HG02588 (cell line): ENCODE measurements at regions not wholly inside any gene's neighbourhood (a gene's known extent, or its start where the extent isn't known, plus 50 kb on each side); places are given as distances from the start of the nearest gene placed in this dataset.
A peak's percentile ranks its signal among the peaks of the same experiment; 100 is the strongest.
"Not testable (repeated sequence)": the region's sequence is repeated elsewhere in the genome, so short reads cannot be mapped to it uniquely, and the experiment has no call there.

ENCODE experiments used
- ATAC-seq: cut with Tn5 transposase; IDR thresholded peaks from one replicate; pipeline ENCODE4 v1.9.1; 2021; ENCODE audit warnings: mild to moderate bottlenecking, moderate library complexity; ENCODE audit not compliant: unreplicated experiment

DNA sequence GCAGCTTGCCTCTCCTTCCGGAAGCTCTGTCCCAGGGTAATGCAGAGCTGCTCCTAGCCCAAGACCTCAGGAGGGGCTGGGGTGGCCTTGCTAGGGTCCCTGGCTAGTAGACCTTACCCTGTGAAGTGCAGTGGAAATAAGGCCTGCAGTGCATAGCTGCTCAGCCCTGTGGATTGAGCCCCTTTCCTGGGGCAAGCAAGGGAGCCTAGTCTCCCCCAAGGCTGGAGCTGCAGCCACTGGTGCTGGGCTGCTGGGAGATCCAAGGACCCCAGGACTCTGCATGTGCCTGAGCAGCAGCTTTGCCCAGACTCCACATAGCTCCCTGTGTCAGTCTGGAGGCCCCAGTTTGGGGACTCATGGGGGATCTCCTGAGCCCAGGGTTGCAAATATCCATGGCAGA lies 57.9 kb downstream of the FANCF start:
- no peak for ATAC-seq

DNA sequence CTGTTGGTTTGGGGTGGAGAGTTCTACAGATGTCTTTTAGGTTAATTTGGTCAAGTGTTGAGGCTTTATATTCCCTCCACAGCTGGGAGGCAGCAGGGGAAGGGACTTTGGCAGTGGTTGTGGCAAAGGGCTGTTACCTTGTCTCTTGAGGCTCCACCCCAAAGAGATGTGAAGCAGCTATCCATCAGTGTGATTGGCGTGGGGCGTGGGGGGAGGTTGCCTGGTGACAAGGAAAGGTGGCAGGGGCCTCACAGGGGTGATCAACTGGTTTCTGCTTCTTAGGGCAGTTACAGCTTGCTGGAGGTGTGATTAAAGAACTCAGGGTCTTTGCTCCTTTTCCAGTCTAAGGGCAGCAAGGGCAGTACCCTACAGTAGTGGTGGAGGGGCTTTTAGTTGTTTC lies 59.3 kb downstream of the FANCF start:
- no peak for ATAC-seq

DNA sequence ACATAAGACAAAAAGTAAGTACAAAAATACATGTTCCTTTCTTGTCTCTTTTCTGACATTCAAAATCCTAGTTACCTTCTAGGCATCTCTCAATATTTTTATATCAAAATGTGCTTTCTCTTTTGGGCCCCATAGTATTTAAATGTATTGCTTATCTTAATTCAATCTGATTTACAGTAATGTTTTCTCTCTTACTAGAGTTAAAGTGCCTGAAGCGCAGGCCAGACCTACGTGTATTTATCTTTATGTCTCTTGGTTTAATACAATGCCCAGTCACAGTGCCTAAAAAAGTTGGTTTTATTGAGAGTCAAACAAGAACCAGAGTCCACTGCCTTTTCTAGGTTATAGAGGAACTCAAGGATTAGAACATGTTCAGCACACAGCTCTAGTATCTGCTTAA lies 64.3 kb downstream of the FANCF start:
- no peak for ATAC-seq

DNA sequence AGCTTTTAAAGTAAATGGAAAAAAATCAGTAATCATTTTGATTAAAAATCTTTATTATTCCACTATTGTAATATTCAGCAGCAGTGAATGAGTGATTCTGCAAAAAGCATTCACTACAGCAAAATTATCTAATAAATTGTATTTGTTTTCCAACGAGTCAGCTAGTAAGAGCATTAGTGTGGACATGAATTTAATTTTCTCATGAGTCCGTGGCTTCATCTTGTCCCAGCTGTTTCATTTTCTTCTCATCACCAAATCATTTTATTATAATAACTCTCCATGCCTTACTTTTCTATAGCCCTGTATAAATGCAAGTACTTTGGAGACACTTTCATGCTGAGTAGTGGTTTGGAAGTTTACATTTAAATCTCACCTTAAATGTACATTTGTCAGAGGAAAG lies 66.2 kb downstream of the FANCF start:
- no peak for ATAC-seq

DNA sequence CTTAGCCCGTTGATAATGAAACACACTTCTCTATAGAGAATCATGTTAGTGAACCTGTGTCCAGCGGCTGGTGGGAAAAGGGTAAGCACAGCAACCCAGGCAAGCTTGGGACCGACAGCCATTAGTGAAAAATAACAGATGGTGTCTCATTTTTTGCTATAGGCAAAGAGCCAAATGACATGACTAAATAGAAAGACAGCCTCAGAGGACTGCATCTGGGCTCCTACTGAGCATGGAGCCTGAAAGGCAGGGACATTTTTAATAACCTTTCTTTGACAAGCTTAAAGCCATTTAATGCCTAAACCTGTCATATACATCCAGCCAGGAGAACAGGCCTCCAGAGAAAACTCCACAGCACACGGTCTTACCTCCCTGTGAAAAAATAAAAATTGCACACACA lies 67.0 kb downstream of the FANCF start:
- no peak for ATAC-seq

DNA sequence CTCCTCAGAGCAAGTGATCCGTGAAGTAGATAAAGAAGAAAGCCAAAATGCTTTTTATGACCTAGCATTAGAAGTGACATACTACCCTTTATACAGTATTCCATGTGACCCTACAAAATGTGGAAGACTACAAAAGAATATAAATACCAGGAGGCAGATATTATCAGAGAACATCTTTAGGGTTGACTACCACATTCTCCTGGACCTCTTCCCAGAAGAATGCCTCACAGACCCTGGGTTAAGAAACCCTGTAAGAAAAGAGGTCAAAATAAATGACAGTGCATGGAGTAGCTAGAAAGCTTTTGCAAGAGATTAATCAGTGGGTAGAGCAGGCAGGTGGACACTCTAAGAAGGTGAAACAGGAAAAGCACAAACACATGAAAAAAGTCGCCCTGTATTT lies 69.2 kb downstream of the FANCF start:
- ATAC-seq = no peak

DNA sequence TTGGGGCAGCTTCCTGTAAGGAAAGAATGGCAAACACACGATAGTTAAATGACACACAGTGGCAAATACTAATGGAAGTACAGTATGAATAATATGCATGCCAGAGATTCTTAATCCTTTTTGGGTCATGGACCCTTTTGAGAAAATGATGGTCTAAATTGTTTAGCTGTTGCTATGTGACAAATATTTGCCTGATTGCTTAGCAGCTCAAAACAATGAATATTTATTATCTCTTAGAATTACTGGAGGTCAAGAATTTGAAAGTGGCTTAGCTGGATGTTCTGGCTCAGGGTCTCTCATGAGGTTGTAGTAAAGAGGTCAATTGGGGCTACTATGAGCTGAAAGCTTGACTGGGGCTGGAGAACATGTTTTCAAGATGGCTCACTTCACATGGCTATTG lies 69.7 kb downstream of the FANCF start:
- ATAC-seq = no peak

DNA sequence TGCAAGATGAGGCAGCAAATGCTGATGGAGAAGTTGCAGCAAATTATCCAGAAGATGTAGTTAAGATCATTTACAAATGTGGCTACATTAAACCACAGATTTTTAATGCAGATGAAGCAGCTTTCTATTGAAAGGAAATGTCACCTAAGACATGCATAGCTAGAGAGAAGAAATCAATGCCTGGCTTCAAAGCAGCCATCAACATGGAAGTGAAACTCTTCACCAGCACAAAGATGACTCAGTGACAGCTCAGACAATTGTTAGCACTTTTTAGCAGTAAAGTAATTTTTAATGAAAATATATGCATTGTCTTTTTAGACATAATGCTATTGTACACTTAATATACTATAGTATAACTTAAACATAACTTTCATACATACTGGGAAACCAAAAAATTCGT lies 71.4 kb downstream of the FANCF start:
- ATAC-seq = peak; percentile 79

DNA sequence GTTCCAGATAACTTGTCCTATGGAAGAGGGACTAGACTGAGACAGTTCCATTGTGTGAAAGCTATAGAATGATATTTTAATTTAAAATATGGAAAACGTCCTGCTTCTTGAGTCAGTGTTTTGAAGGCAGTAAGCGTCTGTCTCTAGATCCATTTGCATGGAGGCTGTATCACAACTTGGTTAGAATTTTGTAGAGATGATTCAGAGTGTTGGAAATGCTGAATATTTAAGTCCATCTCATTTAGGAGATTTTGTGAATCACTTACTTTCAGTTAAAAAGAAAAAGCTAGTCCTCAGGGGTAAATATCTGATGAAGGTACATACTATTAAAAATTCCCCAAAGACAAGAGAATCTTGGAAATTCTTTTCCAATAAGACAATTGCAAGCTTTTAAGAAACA lies 72.7 kb downstream of the FANCF start:
- ATAC-seq = no peak

DNA sequence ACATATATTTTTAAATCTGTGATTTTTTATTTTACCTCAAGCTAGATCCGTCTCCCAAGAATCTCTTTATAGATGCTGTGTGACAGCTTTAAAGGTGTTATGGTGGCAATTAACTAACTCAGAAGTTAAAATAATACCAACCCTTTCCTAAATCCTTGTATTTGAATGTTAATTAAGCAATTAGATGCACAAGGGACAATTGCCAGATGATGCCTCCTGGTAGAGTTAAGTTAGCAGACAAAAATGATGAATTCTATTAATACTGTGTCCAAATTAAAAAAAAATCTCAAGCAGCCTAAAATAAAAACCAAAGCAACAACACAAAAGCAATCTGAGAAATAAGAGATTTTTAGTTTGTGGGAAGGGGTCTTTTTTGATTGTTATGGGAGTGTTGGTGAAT lies 78.9 kb downstream of the FANCF start:
- ATAC-seq = no peak

DNA sequence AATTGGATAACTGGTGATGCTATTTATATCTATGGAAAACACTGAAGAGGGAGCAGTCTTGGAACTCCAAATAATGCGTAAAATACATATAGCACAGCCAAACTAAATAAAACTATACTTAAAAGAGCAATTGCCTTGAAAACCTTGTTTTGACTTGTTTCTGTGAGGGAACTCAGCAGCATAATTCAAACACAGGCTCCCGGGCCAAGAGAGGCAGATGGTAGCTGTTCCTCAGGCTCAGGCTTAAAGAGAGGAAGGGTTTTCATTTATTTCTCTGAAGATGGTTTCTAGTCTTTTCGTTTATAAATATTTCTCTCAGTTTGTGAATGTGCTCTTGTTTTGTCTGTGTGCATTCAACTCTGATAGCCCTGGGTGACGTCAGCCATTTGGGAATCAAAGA lies 82.4 kb downstream of the FANCF start:
- ATAC-seq = no peak

DNA sequence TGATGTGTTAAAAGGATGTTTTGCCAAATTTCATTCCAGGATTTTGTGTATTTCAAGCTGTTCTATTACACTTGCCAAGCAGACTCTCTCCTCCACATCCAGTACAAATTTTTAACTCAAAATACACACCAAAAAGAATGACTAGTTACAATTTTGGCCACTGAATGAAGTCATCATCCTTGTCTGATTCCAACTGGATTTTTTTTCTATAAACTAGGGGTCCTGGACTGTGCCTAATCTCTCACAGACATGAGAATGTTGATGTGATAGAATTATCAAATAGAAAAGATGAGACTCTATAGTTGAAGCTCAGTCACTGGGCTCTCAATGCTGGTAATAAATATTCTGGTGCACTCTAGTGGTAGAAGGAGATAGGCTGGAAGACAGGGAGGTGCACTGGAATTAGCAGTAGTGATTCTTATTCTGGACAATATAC lies 85.8 kb downstream of the FANCF start:
- no peak for ATAC-seq

DNA sequence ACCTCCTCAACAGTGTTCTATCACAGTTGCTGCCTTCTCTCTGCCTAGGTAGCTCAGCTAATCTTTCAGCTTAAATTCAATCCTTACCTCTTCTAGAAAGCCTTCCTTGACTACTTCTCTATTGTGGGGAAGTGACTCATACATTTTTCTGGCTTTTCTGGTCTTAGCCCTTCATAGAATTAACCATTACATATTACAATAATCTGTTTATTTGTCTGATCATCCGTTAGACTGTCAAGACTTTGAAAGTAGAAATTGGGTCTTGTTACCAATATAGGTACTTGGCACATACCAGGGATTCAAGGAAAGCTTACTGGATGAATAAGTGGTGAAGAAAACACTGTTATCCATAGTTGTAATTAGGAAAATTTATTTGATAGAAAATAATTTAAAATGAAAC lies 89.6 kb downstream of the FANCF start:
- no peak for ATAC-seq

DNA sequence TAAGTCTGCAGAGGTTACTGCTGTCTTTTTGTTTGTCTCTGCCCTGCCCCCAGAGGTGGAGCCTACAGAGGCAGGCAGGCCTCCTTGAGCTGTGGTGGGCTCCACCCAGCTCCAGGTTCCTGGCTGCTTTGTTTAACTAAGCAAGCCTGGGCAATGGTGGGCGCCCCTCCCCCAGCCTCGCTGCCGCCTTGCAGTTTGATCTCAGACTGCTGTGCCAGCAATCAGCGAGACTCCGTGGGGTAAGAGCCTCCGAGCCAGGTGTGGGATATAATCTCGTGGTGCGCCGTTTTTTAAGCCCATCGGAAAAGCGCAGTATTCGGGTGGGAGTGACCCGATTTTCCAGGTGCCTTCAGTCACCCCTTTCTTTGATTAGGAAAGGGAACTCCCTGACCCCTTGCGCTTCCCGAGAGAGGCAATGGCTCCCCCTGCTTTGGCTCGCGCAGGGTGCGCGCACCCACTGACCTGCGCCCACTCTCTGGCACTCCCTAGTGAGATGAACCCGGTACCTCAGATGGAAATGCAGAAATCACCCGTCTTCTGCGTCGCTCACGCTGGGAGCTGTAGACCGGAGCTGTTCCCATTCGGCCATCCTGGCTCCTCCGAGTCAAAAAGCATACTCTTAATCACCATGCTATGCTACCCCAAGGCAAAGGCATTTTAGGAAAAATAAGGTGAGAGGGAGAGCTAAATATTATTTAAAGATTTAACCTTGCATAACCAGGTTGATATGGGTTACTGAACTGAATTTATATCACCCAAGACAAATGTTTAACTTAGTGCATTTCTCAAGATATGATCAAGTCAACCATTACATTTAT lies 96.8 kb downstream of the FANCF start:
- ATAC-seq = not testable (repeated sequence)

DNA sequence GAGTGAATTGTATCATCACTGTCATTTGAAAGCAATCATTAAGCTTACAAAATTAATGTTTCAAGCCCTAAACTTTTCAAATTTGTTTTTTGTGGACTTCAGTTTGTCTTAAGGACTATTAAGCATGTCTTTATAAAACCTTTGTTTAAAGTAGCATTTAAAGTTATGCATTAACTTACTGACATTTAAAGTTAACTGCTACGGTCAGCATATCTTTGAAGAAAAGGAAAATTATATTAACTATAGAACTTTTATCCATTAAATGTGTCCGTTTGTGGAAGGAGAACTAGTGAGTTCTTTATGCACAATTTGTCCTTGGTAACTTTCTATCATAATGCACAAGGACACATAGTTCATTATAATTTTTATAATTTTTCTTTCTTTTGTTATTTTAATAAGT lies 103.4 kb downstream of the FANCF start:
- ATAC-seq = no peak

DNA sequence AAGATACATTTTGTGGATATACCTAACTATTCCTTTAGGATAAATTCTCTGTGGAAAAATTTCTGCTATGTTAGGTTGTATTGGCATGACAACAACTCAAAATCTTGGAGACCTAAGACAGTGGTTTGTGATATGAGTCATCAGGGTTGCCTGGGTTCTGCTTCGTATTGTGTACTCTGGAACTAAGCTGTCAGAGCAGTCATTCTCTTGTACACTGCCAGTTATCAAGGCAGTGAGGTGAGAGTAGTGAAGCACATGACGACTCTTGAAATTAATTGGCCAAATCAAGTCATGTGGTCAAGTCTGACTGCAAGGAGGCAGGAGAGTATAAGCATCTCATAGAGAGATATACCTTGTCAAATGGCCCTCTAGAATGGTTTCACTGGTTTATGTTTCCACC lies 104.4 kb downstream of the FANCF start:
- ATAC-seq = no peak

DNA sequence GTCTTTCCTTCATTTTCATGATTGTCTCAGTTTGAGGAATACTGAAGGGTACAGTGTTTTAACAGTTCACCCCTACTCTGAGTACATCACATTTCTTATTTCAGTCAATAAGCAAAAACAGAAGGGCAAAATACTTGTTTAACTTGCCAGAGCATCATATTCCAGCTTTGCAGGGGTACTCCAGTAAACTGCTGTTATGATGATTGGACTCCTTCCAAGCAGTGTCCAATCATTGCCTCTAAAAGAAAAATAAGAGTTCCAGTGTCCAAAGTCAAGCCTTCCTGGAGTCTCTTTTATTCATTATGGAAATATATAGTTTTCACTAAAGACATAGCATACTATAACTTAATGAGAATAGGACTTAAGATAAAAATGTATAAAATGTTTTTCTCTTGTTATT lies 105.1 kb downstream of the FANCF start:
- ATAC-seq = no peak

DNA sequence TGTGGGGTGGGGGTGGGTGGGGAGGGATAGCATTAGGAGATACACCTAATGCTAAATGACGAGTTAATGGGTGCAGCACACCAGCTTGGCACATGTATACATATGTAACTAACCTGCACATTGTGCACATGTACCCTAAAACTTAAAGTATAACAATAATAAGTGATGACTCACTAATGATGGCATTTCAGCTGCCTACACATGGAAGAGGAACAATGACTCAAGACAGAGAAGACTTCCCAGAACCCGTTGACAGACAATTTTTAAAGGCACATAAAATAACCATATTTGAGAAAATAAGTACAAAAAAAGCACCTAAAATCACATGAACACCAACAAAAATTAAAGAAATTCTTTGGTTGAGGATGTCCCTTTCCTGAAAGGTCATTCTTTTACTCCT lies 107.3 kb downstream of the FANCF start:
- ATAC-seq = not testable (repeated sequence)

DNA sequence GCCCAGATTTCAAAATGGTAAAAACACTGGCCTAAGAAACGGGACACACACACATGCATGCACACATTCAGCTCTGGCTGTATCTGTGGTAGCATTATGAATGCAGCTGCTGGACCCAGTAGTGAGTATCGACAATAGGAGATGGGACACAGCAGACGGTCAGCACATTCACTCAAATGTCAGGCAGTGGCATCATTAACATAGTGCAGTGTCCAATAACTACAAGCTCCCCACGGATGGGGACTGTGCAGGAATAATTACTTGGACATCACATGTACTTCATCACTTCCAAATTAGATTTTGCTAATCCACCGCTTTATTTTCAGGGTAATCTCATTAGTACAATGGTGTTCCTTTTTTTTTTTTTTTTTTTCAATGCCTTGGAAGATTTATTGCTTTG lies 109.5 kb downstream of the FANCF start:
- no peak for ATAC-seq

DNA sequence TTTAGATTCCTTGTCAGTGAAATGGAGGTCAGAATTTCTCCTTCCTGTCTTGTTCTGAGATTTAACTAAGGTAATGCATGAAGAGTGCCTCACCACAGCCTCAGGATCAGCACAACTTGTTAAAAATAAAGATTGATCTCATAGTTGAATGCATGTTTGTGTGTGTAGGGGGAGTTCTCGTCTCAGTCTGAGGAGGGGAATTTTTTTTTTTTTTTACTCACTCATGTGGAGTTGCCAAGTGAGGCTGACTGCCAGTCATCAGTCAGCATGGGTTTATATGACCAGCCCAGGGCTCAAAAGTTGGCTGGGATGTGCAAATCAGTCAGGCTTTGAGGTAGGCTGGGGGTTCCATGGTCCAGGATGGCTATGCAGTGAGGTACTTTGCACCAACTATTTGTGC lies 113.2 kb downstream of the FANCF start:
- no peak for ATAC-seq

DNA sequence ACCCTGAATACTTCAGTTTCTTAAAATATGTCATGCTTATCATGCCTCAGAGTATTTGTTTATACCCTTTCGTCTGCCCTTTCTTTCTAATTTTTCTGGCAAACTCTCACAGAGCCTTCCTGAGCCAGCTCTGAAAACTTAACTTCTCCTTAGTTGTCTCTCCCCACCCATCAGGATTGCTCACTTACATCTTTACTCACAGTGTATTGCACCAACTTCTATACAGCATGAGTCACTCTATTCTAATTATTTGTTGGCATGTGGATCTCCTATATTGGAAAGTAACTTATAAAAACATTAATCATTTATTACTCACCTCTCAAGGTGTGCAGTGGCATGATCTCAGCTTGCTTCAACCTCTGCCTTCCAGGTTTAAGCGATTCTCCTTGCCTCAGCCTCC lies 114.9 kb downstream of the FANCF start:
- ATAC-seq = no peak

DNA sequence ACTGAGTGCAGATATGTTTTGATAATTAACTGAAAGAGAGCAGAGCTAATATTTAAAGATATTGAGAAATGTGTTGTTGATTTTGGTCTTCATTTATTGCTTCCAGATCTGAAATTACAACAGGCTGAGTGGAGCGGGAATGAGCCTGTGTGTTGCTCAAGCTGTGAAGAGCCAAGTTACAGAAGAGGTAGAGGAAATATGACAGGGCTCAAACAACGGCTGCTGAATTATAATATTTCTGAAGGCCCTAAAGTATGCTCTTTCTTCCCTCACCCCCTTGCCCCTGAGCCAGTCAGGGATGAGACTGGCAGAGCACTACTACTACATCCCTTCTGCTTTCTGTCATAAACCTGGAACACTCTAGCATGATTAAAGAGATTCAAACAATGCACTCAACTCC lies 115.6 kb downstream of the FANCF start:
- ATAC-seq = no peak

DNA sequence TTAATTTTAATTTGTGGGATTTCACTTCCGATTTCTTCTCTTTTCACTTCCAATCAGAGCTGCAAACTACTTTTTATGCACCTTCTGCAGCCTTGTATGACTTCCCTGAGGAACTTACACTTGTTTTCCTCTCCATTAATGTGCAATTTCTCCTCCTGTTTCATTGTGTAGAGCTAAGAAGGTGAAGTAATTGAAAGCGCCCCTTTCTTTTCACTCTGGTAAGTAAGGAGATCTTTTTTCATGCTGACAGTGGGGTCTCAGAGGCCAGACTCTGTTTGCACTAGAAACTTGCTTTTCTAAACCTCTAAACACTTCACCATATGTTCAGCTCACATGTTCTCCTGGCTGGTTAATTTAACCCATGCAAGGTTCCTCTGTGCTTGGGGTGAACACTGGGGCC lies 117.0 kb downstream of the FANCF start:
- ATAC-seq = no peak
